ENCODE measurements at regions not wholly inside any gene's neighbourhood (a gene's known extent, or its start where the extent isn't known, plus 50 kb on each side); places are given as distances from the start of the nearest gene placed in this dataset.

- intact Hi-C loops (cut with micrococcal nuclease), result no loop called here
- CTCF ChIA-PET, result no interaction called here
- H3K4me3 Mint-ChIP-seq, result no peak overlapping the region
- 86% methylated on average over 3 of the region's 10 CpGs for WGBS (ENCODE audit: insufficient coverage)
- H3K9ac ChIP-seq (ENCODE audit: low read length), result no peak overlapping the region
- H4K20me1 ChIP-seq (ENCODE audit: control insufficient read depth, insufficient read depth, low read length, poor library complexity, severe bottlenecking), result no peaks in the 10 kb centered on the region
- H3K36me3 ChIP-seq (replicated peaks in 1 of 2; ENCODE audit: control extremely low read depth in 1 of 2, control insufficient read depth in 1 of 2, extremely low read depth in 1 of 2, insufficient read depth in 2 of 2, low read length in 1 of 2), result no peaks in the 10 kb centered on the region
- H3K27me3 ChIP-seq (replicated peaks in 1 of 4; ENCODE audit: control extremely low read depth in 1 of 4, control insufficient read depth in 3 of 4, insufficient read depth in 4 of 4, low read length in 3 of 4), result no peaks in the 10 kb centered on the region
- no peaks in the 10 kb centered on the region for H3K4me1 Mint-ChIP-seq
- POLR2A ChIA-PET, result no interaction called here
- no peaks in the 10 kb centered on the region for H3K79me2 ChIP-seq (ENCODE audit: control insufficient read depth, insufficient read depth, low read length)
- no peak for ATAC-seq (ENCODE audit: low read depth)
- no peak overlapping the region for H3K4me3 ChIP-seq (ENCODE audit: control extremely low read depth in 1 of 5, extremely low read depth in 1 of 5, insufficient read depth in 1 of 5, low read depth in 2 of 5, low read length in 4 of 5)
- H3K27ac Mint-ChIP-seq, result no peak overlapping the region
- no peak for DNase-seq
- no peak overlapping the region for H3K4me2 ChIP-seq (replicated peaks; ENCODE audit: low read depth, low read length, poor library complexity, severe bottlenecking)
- TF ChIP-seq EZH2 (IDR thresholded peaks at IDR 0.05; ENCODE audit: borderline replicate concordance, insufficient read depth, low read depth, low read length, poor library complexity, severe bottlenecking) (no peak), CTCF (IDR thresholded peaks at IDR 0.05) (no peak)
- H3K27me3 Mint-ChIP-seq, result no peaks in the 10 kb centered on the region
- no peak overlapping the region for H2AFZ ChIP-seq (ENCODE audit: insufficient read depth, low read depth, low read length, poor library complexity, severe bottlenecking)
- peaks cover 7% of the 10 kb centered on the region for H3K9me3 Mint-ChIP-seq (ENCODE audit: insufficient read depth)
- H3K4me1 ChIP-seq (ENCODE audit: control insufficient read depth in 2 of 2, insufficient read depth in 2 of 2, low read length in 2 of 2), result no peaks in the 10 kb centered on the region
- no peak overlapping the region for H3K27ac ChIP-seq (ENCODE audit: low read length in 2 of 2)
- peaks cover 0 to 9% (median 0%) of the 10 kb centered on the region in 3 donors for H3K9me3 ChIP-seq (ENCODE audit: control extremely low read depth in 1 of 3, control insufficient read depth in 2 of 3, insufficient read depth in 1 of 3, low read length in 2 of 3)
Observed at GRCh38 chr4:187283201-187283955, 559.7 kb upstream of the FAT1 start.

- H2AFZ ChIP-seq (ENCODE audit: insufficient read depth, low read depth, low read length, poor library complexity, severe bottlenecking), result no peak overlapping the region
- H3K4me1 ChIP-seq (ENCODE audit: control insufficient read depth in 2 of 2, insufficient read depth in 2 of 2, low read length in 2 of 2), result no peaks in the 10 kb centered on the region
- 38% methylated on average over 3 of the region's 6 CpGs for WGBS (ENCODE audit: insufficient coverage)
- H4K20me1 ChIP-seq (ENCODE audit: control insufficient read depth, insufficient read depth, low read length, poor library complexity, severe bottlenecking), result no peaks in the 10 kb centered on the region
- no peak overlapping the region for H3K27ac Mint-ChIP-seq
- TF ChIP-seq EZH2 (IDR thresholded peaks at IDR 0.05; ENCODE audit: borderline replicate concordance, insufficient read depth, low read depth, low read length, poor library complexity, severe bottlenecking), result no peak
- TF ChIP-seq CTCF (IDR thresholded peaks at IDR 0.05), result no peak
- H3K4me1 Mint-ChIP-seq, result no peaks in the 10 kb centered on the region
- CTCF ChIA-PET, result no interaction called here
- no peaks in the 10 kb centered on the region for H3K27me3 Mint-ChIP-seq
- POLR2A ChIA-PET, result no interaction called here
- H3K4me3 Mint-ChIP-seq, result no peak overlapping the region
- H3K27ac ChIP-seq (ENCODE audit: low read length in 2 of 2), result no peak overlapping the region
- DNase-seq (no peak), ATAC-seq (ENCODE audit: low read depth) (no peak)
- no peak overlapping the region for H3K4me2 ChIP-seq (replicated peaks; ENCODE audit: low read depth, low read length, poor library complexity, severe bottlenecking)
- no peak overlapping the region for H3K9ac ChIP-seq (ENCODE audit: low read length)
- no peak overlapping the region for H3K4me3 ChIP-seq (ENCODE audit: control extremely low read depth in 1 of 5, extremely low read depth in 1 of 5, insufficient read depth in 1 of 5, low read depth in 2 of 5, low read length in 4 of 5)
- H3K79me2 ChIP-seq (ENCODE audit: control insufficient read depth, insufficient read depth, low read length), result no peaks in the 10 kb centered on the region
- peaks cover 3% of the 10 kb centered on the region for H3K9me3 Mint-ChIP-seq (ENCODE audit: insufficient read depth)
- intact Hi-C loops (cut with micrococcal nuclease), result no loop called here
- no peaks in the 10 kb centered on the region for H3K36me3 ChIP-seq (replicated peaks in 1 of 2; ENCODE audit: control extremely low read depth in 1 of 2, control insufficient read depth in 1 of 2, extremely low read depth in 1 of 2, insufficient read depth in 2 of 2, low read length in 1 of 2)
- H3K27me3 ChIP-seq (replicated peaks in 1 of 4; ENCODE audit: control extremely low read depth in 1 of 4, control insufficient read depth in 3 of 4, insufficient read depth in 4 of 4, low read length in 3 of 4), result no peaks in the 10 kb centered on the region
- H3K9me3 ChIP-seq (ENCODE audit: control extremely low read depth in 1 of 3, control insufficient read depth in 2 of 3, insufficient read depth in 1 of 3, low read length in 2 of 3), result peaks cover 0 to 10% (median 0%) of the 10 kb centered on the region in 3 donors
Observed at GRCh38 chr4:187286525-187286924, 562.9 kb upstream of the FAT1 start.

Measured in B cell (primary cell).